Loucy (cell line): ENCODE measurements at regions not wholly inside any gene's neighbourhood (a gene's known extent, or its start where the extent isn't known, plus 50 kb on each side); places are given as distances from the start of the nearest gene placed in this dataset.

Experiments used
- H2AFZ ChIP-seq: fragments of 200-600 bp; sonication (generic); 2 replicates; pipeline ENCODE4 v1.6.0; 2016; ENCODE audit warnings: antibody characterized with exemption, mild to moderate bottlenecking, low read length, moderate library complexity
- H3F3A ChIP-seq: fragments of 200-600 bp; 2 replicates; pipeline ENCODE4 v1.6.0; 2016; ENCODE audit warnings: antibody characterized with exemption, low read depth, mild to moderate bottlenecking
- H3K27me3 ChIP-seq: fragments of 200-600 bp; sonication (generic); 2 replicates; pipeline ENCODE4 v1.6.1; 2014; ENCODE audit warnings: low read length, mild to moderate bottlenecking; ENCODE audit not compliant: insufficient read depth, poor library complexity, severe bottlenecking
- H3K36me3 ChIP-seq: fragments of 200-600 bp; sonication (generic); 2 replicates; pipeline ENCODE4 v1.6.1; 2016; ENCODE audit warnings: low read length; ENCODE audit not compliant: insufficient read depth
- H3K4me1 ChIP-seq: fragments of 200-600 bp; sonication (generic); 2 replicates; pipeline ENCODE4 v1.5.1; 2014; ENCODE audit warnings: low read length, mild to moderate bottlenecking; ENCODE audit not compliant: insufficient read depth, poor library complexity, severe bottlenecking
- H3K4me2 ChIP-seq: fragments of 200-600 bp; sonication (generic); 2 replicates; pipeline ENCODE4 v1.6.0; 2014; ENCODE audit warnings: antibody characterized with exemption, low read length, low read depth, mild to moderate bottlenecking; ENCODE audit not compliant: poor library complexity, severe bottlenecking
- H3K4me3 ChIP-seq: fragments of 200-600 bp; sonication (generic); 2 replicates; pipeline ENCODE4 v1.5.1; 2014; ENCODE audit warnings: low read length, mild to moderate bottlenecking, mixed read lengths; ENCODE audit not compliant: poor library complexity, severe bottlenecking
- H3K79me2 ChIP-seq: fragments of 200-600 bp; sonication (generic); 2 replicates; pipeline ENCODE4 v1.6.1; 2014; ENCODE audit warnings: low read length; ENCODE audit not compliant: insufficient read depth
- H3K9ac ChIP-seq: fragments of 200-600 bp; sonication (generic); 2 replicates; pipeline ENCODE4 v1.6.0; 2014; ENCODE audit warnings: mild to moderate bottlenecking, low read depth, low read length, moderate library complexity; ENCODE audit not compliant: poor library complexity, severe bottlenecking
- H3K9me2 ChIP-seq: fragments of 200-600 bp; sonication (generic); replicated peaks from 2 replicates; pipeline ENCODE4 v1.6.1; 2016; ENCODE audit warnings: low read depth, low read length, mixed read lengths
- H3K9me3 ChIP-seq: fragments of 200-600 bp; sonication (generic); 2 replicates; pipeline ENCODE4 v1.6.1; 2014; ENCODE audit warnings: mild to moderate bottlenecking, antibody characterized with exemption, low read length, low read depth; ENCODE audit not compliant: insufficient read depth
- H4K20me1 ChIP-seq: fragments of 200-600 bp; sonication (generic); 2 replicates; pipeline ENCODE4 v1.6.0; 2014; ENCODE audit warnings: antibody characterized with exemption, low read length, mild to moderate bottlenecking; ENCODE audit not compliant: insufficient read depth, poor library complexity, severe bottlenecking
- CTCF ChIP-seq: fragments of 200-600 bp; sonication (generic); conservative IDR thresholded peaks from 2 replicates; pipeline ENCODE4 v1.5.1; 2014; ENCODE audit warnings: mild to moderate bottlenecking, antibody characterized with exemption, low read length
- EZH2phosphoT487 ChIP-seq: fragments of 200-600 bp; IDR thresholded peaks from 2 replicates; pipeline ENCODE4 v1.6.1; 2018; ENCODE audit warnings: antibody characterized with exemption, mild to moderate bottlenecking, moderate library complexity, borderline replicate concordance

- Histone ChIP-seq H3K9me2 (no peaks in the 10 kb centered on the region), H2AFZ (no peak overlapping the region), H3F3A (no peaks in the 10 kb centered on the region), H3K4me1 (peaks cover 3% of the 10 kb centered on the region), H4K20me1 (no peaks in the 10 kb centered on the region), H3K4me3 (no peak overlapping the region), H3K4me2 (no peak overlapping the region), H3K9ac (no peak overlapping the region), H3K9me3 (no peaks in the 10 kb centered on the region), H3K36me3 (no peaks in the 10 kb centered on the region), H3K27me3 (no peaks in the 10 kb centered on the region), H3K79me2 (no peaks in the 10 kb centered on the region)
- TF ChIP-seq EZH2phosphoT487 (no peak), CTCF (no peak)
These were observed 94.5 kb upstream of the ARMC3 start for GRCh38 chr10:22833353-22833752.

GRCh38 chr10:22832851-22833250 is 95.0 kb upstream of the ARMC3 start:
- H4K20me1 ChIP-seq, result no peaks in the 10 kb centered on the region

GRCh38 chr10:22832066-22832602 is 95.7 kb upstream of the ARMC3 start:
- Histone ChIP-seq H3K27me3 (no peaks in the 10 kb centered on the region), H3K9me2 (no peaks in the 10 kb centered on the region), H3K4me3 (no peak overlapping the region), H3K79me2 (no peaks in the 10 kb centered on the region), H3K9ac (no peak overlapping the region), H3K4me1 (no peaks in the 10 kb centered on the region), H3K4me2 (no peak overlapping the region), H3K9me3 (no peaks in the 10 kb centered on the region), H2AFZ (no peak overlapping the region), H4K20me1 (no peaks in the 10 kb centered on the region), H3K36me3 (no peaks in the 10 kb centered on the region), H3F3A (no peaks in the 10 kb centered on the region)
- no peak for TF ChIP-seq CTCF
- no peak for TF ChIP-seq EZH2phosphoT487

More at GRCh38 chr10:22832851-22833250, 95.0 kb upstream of the ARMC3 start:
- H3K27me3 ChIP-seq, result no peaks in the 10 kb centered on the region
- H3K36me3 ChIP-seq, result no peaks in the 10 kb centered on the region
- no peaks in the 10 kb centered on the region for H3K79me2 ChIP-seq
- no peaks in the 10 kb centered on the region for H3K9me2 ChIP-seq
- no peaks in the 10 kb centered on the region for H3K9me3 ChIP-seq
- H3K9ac ChIP-seq, result no peak overlapping the region
- no peak overlapping the region for H3K4me2 ChIP-seq
- no peak overlapping the region for H3K4me3 ChIP-seq
- no peaks in the 10 kb centered on the region for H3F3A ChIP-seq
- peaks cover 1% of the 10 kb centered on the region for H3K4me1 ChIP-seq
- H2AFZ ChIP-seq, result no peak overlapping the region
- TF ChIP-seq CTCF, result no peak
- no peak for TF ChIP-seq EZH2phosphoT487
